ENCODE measurements at regions not wholly inside any gene's neighbourhood (a gene's known extent, or its start where the extent isn't known, plus 50 kb on each side); places are given as distances from the start of the nearest gene placed in this dataset.

- TF ChIP-seq CTCF (IDR thresholded peaks at IDR 0.05; ENCODE audit: insufficient read depth, low read length) (no peak), POLR2AphosphoS5 (IDR thresholded peaks at IDR 0.05; ENCODE audit: low read depth) (no peak), REST (IDR thresholded peaks at IDR 0.05; ENCODE audit: insufficient replicate concordance, low read depth) (no peak)
These were observed 359.2 kb upstream of the HSF2 start for GRCh38 chr6:122040261-122040660.
